WTC11 (cell line): ENCODE measurements at regions not wholly inside any gene's neighbourhood (a gene's known extent, or its start where the extent isn't known, plus 50 kb on each side); places are given as distances from the start of the nearest gene placed in this dataset.

ENCODE experiments used
- HMGA2 ChIP-seq: fragments of 250-450 bp; sonication (Bioruptor Pico); IDR thresholded peaks from 2 replicates; pipeline ENCODE4 v1.4.0; 2021; ENCODE audit warnings: mild to moderate bottlenecking, moderate library complexity
- JAZF1 ChIP-seq: fragments of 250-450 bp; sonication (Bioruptor Pico); IDR thresholded peaks from 2 replicates; pipeline ENCODE4 v1.9.0; 2021; ENCODE audit warnings: moderate library complexity, mild to moderate bottlenecking, inconsistent platforms
- SP1 ChIP-seq: sonication (generic); formaldehyde crosslinking; conservative IDR thresholded peaks from 2 replicates; pipeline ENCODE4 v1.8.1; 2022; ENCODE audit warnings: missing genetic modification reagents
- TF ChIP-seq, protein P1 (sequence below): fragments of 200-600 bp; IDR thresholded peaks from 2 replicates; pipeline ENCODE4 v1.8.0; 2022; ENCODE audit warnings: antibody characterized with exemption

DNA sequence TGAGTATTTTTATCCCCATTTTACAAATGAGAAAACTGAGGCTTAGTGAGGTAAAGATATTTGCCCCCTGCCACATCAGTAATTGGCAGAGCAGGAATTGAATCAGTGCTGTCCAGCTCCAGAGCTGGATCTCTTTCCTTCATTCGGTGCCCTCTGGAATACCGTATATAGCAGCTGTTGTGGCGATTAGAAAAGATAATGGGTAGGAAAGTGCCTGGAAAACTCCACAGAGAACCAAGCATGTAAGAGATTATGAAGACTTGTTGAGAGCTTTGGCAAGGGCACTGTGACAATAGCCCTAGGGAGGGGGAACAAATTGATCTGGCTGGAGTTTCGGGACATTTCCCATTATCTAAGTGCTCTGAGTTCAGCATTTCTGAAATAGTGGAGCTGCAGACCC is 82.5 kb upstream of the TEAD1 start:
- TF ChIP-seq, protein P1, sequence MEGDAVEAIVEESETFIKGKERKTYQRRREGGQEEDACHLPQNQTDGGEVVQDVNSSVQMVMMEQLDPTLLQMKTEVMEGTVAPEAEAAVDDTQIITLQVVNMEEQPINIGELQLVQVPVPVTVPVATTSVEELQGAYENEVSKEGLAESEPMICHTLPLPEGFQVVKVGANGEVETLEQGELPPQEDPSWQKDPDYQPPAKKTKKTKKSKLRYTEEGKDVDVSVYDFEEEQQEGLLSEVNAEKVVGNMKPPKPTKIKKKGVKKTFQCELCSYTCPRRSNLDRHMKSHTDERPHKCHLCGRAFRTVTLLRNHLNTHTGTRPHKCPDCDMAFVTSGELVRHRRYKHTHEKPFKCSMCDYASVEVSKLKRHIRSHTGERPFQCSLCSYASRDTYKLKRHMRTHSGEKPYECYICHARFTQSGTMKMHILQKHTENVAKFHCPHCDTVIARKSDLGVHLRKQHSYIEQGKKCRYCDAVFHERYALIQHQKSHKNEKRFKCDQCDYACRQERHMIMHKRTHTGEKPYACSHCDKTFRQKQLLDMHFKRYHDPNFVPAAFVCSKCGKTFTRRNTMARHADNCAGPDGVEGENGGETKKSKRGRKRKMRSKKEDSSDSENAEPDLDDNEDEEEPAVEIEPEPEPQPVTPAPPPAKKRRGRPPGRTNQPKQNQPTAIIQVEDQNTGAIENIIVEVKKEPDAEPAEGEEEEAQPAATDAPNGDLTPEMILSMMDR = no peak
- no peak for TF ChIP-seq SP1 (CRISPR knock-in tag)
- no peak for TF ChIP-seq JAZF1
- TF ChIP-seq HMGA2 (CRISPR knock-in tag) = no peak
